Activated naive CD8-positive, alpha-beta T cell treated with anti-CD3 and anti-CD28 coated beads, Interleukin-2, amount 50 U/mL, for 24 hours (primary cell): ENCODE measurements at regions not wholly inside any gene's neighbourhood (a gene's known extent, or its start where the extent isn't known, plus 50 kb on each side); places are given as distances from the start of the nearest gene placed in this dataset.

Experiments used
- ATAC-seq: fragments of 150-1000 bp; cut with Tn5 transposase; one replicate; pipeline ENCODE4 v1.10.0; 2021
- DNase-seq: peaks from one replicate; pipeline ENCODE4 v3.0.0; 2021
- H3K27ac Mint-ChIP-seq: one replicate; pipeline ENCODE4 v1.8.0; 2021; ENCODE audit warnings: mild to moderate bottlenecking, mixed read lengths
- H3K27me3 Mint-ChIP-seq: one replicate; pipeline ENCODE4 v1.8.0; 2021; ENCODE audit warnings: mixed read lengths
- H3K36me3 Mint-ChIP-seq: one replicate; pipeline ENCODE4 v1.8.0; 2021; ENCODE audit warnings: low read depth, mixed read lengths
- H3K4me1 Mint-ChIP-seq: one replicate; pipeline ENCODE4 v1.8.0; 2021; ENCODE audit warnings: mixed read lengths
- H3K4me3 Mint-ChIP-seq: one replicate; pipeline ENCODE4 v1.8.0; 2021; ENCODE audit warnings: mild to moderate bottlenecking, moderate library complexity, mixed read lengths
- H3K9me3 Mint-ChIP-seq: one replicate; pipeline ENCODE4 v1.8.0; 2021; ENCODE audit warnings: mixed read lengths

GRCh38 chr7:15839416-15840100 lies 153.1 kb upstream of the MEOX2 start:
- Mint-ChIP-seq H3K27me3 (no peaks in the 10 kb centered on the region), H3K4me1 (no peaks in the 10 kb centered on the region), H3K27ac (no peak overlapping the region), H3K36me3 (no peaks in the 10 kb centered on the region), H3K9me3 (no peaks in the 10 kb centered on the region), H3K4me3 (no peak overlapping the region)
- DNase-seq (no peak), ATAC-seq (no peak)

GRCh38 chr7:15838265-15838664 lies 151.8 kb upstream of the MEOX2 start:
- no peak for ATAC-seq
- Mint-ChIP-seq H3K27ac (no peak overlapping the region), H3K9me3 (no peaks in the 10 kb centered on the region), H3K4me3 (no peak overlapping the region), H3K27me3 (no peaks in the 10 kb centered on the region), H3K4me1 (no peaks in the 10 kb centered on the region), H3K36me3 (no peaks in the 10 kb centered on the region)
- no peak for DNase-seq

- H3K27me3 Mint-ChIP-seq, result no peaks in the 10 kb centered on the region
- H3K4me3 Mint-ChIP-seq, result no peak overlapping the region
- H3K27ac Mint-ChIP-seq, result no peak overlapping the region
- no peaks in the 10 kb centered on the region for H3K36me3 Mint-ChIP-seq
- no peak for ATAC-seq
- DNase-seq, result no peak
- H3K9me3 Mint-ChIP-seq, result no peaks in the 10 kb centered on the region
- no peaks in the 10 kb centered on the region for H3K4me1 Mint-ChIP-seq
These were observed 150.9 kb upstream of the MEOX2 start for GRCh38 chr7:15837306-15837950.

- Mint-ChIP-seq H3K9me3 (no peaks in the 10 kb centered on the region), H3K4me1 (no peaks in the 10 kb centered on the region), H3K27ac (no peak overlapping the region), H3K4me3 (no peak overlapping the region), H3K27me3 (no peaks in the 10 kb centered on the region), H3K36me3 (no peaks in the 10 kb centered on the region)
- ATAC-seq, result no peak
- DNase-seq, result no peak
These were observed 150.2 kb upstream of the MEOX2 start for GRCh38 chr7:15836651-15837050.

GRCh38 chr7:15836041-15836440 lies 149.6 kb upstream of the MEOX2 start:
- Mint-ChIP-seq H3K4me3 (no peak overlapping the region), H3K27ac (no peak overlapping the region), H3K4me1 (no peaks in the 10 kb centered on the region), H3K36me3 (no peaks in the 10 kb centered on the region), H3K9me3 (no peaks in the 10 kb centered on the region), H3K27me3 (no peaks in the 10 kb centered on the region)
- ATAC-seq (no peak), DNase-seq (no peak)

- no peak for ATAC-seq
- Mint-ChIP-seq H3K36me3 (no peaks in the 10 kb centered on the region), H3K27ac (no peak overlapping the region), H3K4me1 (no peaks in the 10 kb centered on the region), H3K27me3 (no peaks in the 10 kb centered on the region), H3K4me3 (no peak overlapping the region), H3K9me3 (no peaks in the 10 kb centered on the region)
- DNase-seq, result no peak
These were observed 148.0 kb upstream of the MEOX2 start for GRCh38 chr7:15834446-15834845.

GRCh38 chr7:15832996-15833395 lies 146.5 kb upstream of the MEOX2 start:
- H3K9me3 Mint-ChIP-seq, result no peaks in the 10 kb centered on the region
- ATAC-seq (no peak), DNase-seq (no peak)
- no peaks in the 10 kb centered on the region for H3K4me1 Mint-ChIP-seq
- no peak overlapping the region for H3K27ac Mint-ChIP-seq
- H3K4me3 Mint-ChIP-seq, result no peak overlapping the region
- H3K27me3 Mint-ChIP-seq, result no peaks in the 10 kb centered on the region
- no peaks in the 10 kb centered on the region for H3K36me3 Mint-ChIP-seq

- no peaks in the 10 kb centered on the region for H3K4me1 Mint-ChIP-seq
- H3K9me3 Mint-ChIP-seq, result no peaks in the 10 kb centered on the region
- H3K27ac Mint-ChIP-seq, result no peak overlapping the region
- no peaks in the 10 kb centered on the region for H3K36me3 Mint-ChIP-seq
- no peaks in the 10 kb centered on the region for H3K27me3 Mint-ChIP-seq
- H3K4me3 Mint-ChIP-seq, result no peak overlapping the region
- ATAC-seq, result no peak
- DNase-seq, result no peak
These were observed 145.1 kb upstream of the MEOX2 start for GRCh38 chr7:15831606-15832005.

- Mint-ChIP-seq H3K4me1 (no peaks in the 10 kb centered on the region), H3K27ac (no peak overlapping the region)
These were observed 143.2 kb upstream of the MEOX2 start for GRCh38 chr7:15829691-15830090.

GRCh38 chr7:15828881-15829280 lies 142.4 kb upstream of the MEOX2 start:
- ATAC-seq (no peak), DNase-seq (no peak)
- H3K9me3 Mint-ChIP-seq, result no peaks in the 10 kb centered on the region
- no peaks in the 10 kb centered on the region for H3K36me3 Mint-ChIP-seq
- H3K4me3 Mint-ChIP-seq, result no peak overlapping the region
- H3K4me1 Mint-ChIP-seq, result no peaks in the 10 kb centered on the region
- H3K27ac Mint-ChIP-seq, result no peak overlapping the region
- H3K27me3 Mint-ChIP-seq, result no peaks in the 10 kb centered on the region

More at GRCh38 chr7:15829691-15830090, 143.2 kb upstream of the MEOX2 start:
- no peaks in the 10 kb centered on the region for H3K9me3 Mint-ChIP-seq
- H3K4me3 Mint-ChIP-seq, result no peak overlapping the region
- no peaks in the 10 kb centered on the region for H3K27me3 Mint-ChIP-seq
- ATAC-seq, result no peak
- no peak for DNase-seq
- H3K36me3 Mint-ChIP-seq, result no peaks in the 10 kb centered on the region

GRCh38 chr7:15821484-15822427 lies 135.3 kb upstream of the MEOX2 start:
- no peaks in the 10 kb centered on the region for H3K36me3 Mint-ChIP-seq
- H3K9me3 Mint-ChIP-seq, result peaks cover 5% of the 10 kb centered on the region
- H3K27me3 Mint-ChIP-seq, result no peaks in the 10 kb centered on the region
- no peak for DNase-seq
- H3K4me1 Mint-ChIP-seq, result no peaks in the 10 kb centered on the region
- H3K4me3 Mint-ChIP-seq, result no peak overlapping the region
- H3K27ac Mint-ChIP-seq, result no peak overlapping the region
- no peak for ATAC-seq

GRCh38 chr7:15820319-15820718 lies 133.8 kb upstream of the MEOX2 start:
- DNase-seq, result no peak
- H3K27me3 Mint-ChIP-seq, result no peaks in the 10 kb centered on the region
- no peak overlapping the region for H3K27ac Mint-ChIP-seq
- H3K36me3 Mint-ChIP-seq, result no peaks in the 10 kb centered on the region
- peaks cover 10% of the 10 kb centered on the region for H3K9me3 Mint-ChIP-seq
- H3K4me3 Mint-ChIP-seq, result no peak overlapping the region
- no peak for ATAC-seq
- no peaks in the 10 kb centered on the region for H3K4me1 Mint-ChIP-seq

GRCh38 chr7:15816835-15817426 lies 130.4 kb upstream of the MEOX2 start:
- Mint-ChIP-seq H3K27ac (no peak overlapping the region), H3K27me3 (no peaks in the 10 kb centered on the region)

GRCh38 chr7:15813448-15813847 lies 127.0 kb upstream of the MEOX2 start:
- peaks cover 8% of the 10 kb centered on the region for H3K9me3 Mint-ChIP-seq
- no peak for DNase-seq
- no peaks in the 10 kb centered on the region for H3K4me1 Mint-ChIP-seq
- ATAC-seq, result no peak
- no peaks in the 10 kb centered on the region for H3K36me3 Mint-ChIP-seq
- H3K27me3 Mint-ChIP-seq, result no peaks in the 10 kb centered on the region
- no peak overlapping the region for H3K27ac Mint-ChIP-seq
- no peak overlapping the region for H3K4me3 Mint-ChIP-seq

More at GRCh38 chr7:15816835-15817426, 130.4 kb upstream of the MEOX2 start:
- DNase-seq (no peak), ATAC-seq (no peak)
- H3K36me3 Mint-ChIP-seq, result no peaks in the 10 kb centered on the region
- peaks cover 10% of the 10 kb centered on the region for H3K9me3 Mint-ChIP-seq
- H3K4me1 Mint-ChIP-seq, result no peaks in the 10 kb centered on the region
- H3K4me3 Mint-ChIP-seq, result no peak overlapping the region
